Kidney capillary endothelial cell (primary cell): ENCODE measurements at regions not wholly inside any gene's neighbourhood (a gene's known extent, or its start where the extent isn't known, plus 50 kb on each side); places are given as distances from the start of the nearest gene placed in this dataset.
"Not testable (repeated sequence)": the region's sequence is repeated elsewhere in the genome, so short reads cannot be mapped to it uniquely, and the experiment has no call there.

Source experiments
- DNase-seq: peaks from one replicate; pipeline ENCODE4 v3.0.0-alpha.2; 2018; ENCODE audit warnings: low spot score

DNA sequence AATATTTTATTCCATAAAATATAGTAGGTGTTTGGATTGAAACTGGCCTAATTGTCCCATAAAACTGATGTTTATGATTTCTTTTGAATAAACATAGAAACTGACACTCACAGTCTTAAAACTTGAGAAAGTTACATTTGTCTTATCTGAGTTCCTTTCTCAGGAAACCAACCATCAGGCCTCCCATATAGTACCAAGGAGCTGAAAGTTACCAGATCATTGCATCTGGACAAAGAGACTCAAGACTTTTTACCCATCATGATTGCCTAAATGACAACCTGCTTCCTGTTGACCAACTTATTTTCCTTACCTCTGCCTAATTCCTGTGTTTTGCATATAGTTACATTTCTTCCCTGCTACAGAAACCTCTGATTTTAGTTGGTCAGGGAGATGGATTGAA is 137.0 kb upstream of the XPO1 start:
- DNase-seq = no peak

DNA sequence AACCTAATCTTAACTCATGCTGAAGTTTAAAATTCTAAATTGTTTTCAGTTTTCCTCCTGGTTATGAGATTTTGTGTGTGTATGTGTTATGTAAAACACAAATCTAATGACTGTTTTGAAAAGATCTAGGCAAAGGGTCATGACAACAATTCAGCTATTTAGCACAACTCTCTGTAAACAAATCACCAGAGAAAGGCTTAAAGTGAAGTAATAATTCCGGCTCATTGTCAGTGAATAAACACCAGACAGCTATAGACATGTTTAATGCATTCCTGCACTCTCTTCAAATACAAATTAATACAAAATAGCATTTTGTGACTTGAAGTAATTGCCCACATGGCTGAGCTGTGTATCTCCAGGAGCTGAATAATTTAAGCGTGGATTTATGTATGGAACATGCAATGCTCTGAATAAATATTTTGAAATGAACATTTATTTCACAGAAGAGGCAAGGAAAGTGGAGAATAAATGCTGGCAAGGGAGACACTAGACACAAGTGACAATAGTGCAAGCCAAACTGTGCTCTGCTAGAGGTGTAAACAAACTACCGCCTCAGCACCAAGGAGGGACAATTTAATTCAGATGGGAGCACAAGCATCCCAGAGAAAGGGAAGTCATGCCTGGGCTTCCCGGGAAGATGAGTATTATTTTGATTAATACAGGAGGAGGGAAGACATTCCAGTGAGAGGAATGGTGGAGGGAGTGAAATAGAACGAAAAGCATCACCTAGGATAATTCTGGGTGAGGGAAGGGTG is 133.6 kb upstream of the XPO1 start:
- DNase-seq = no peak

GRCh38 chr2:61670591-61671501 is 132.7 kb upstream of the XPO1 start:
- peak; percentile 15 for DNase-seq

- DNase-seq = no peak
Measured at GRCh38 chr2:61664190-61664589, 126.0 kb upstream of the XPO1 start.

DNA sequence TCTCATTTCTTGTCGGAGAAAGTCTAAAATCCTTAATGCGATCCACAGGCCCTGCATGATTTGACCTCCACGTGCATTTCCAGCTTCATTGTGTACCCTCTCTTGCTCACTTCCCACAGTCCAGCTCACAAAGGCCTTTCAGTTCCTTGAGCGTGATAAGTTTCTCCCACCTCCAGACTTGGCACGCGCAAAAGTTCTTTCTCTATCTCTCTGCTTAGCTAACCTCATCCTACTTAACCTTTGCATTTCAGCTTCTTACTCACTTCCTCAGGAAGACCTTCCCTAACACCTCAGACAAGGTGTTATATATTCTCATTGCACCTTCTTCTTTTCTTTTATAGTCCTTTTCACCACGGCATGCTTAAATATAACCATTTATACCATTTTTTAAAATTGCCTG is 124.8 kb upstream of the XPO1 start:
- DNase-seq = no peak

DNA sequence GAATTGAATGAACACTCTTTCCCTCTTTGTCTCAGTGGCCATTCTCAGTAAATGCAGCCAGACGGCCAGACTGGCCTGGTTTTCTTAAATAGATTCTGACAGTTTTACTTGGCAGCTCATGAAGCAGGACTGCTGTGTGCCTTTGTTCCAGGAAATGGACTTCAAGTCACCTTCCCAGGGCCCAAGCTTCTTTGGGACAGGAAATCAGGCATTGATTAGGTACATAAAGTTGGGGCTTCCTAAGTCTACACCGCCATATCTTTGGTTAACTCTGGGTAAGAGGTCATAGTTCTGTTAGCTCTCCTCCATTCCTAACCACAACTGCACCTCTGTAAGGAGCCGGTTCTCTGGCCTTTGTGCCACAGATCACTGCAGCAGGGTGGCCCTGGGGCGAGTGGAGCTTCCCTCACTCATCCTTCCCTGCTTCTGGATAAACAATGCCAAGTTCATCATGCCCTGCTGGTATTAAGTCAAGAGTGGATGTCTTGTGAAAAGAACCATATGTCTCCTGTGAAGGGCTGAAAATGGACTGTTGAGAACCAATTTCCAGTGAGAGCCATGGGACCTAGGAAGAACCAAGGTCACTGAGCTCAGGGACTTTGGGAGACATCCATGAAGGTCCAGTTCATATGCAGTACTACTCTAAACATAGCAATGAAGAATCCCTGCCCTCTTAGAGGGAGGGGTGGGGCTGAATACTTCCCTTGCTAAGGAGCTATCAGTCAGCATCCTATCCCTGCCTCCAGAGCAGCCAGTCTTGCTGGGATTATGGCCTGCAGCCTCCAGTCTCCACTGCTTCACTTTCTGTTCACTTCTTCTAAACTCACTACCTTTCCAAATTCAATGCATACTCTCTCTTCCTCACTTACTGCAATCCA is 122.6 kb upstream of the XPO1 start:
- no peak for DNase-seq

DNA sequence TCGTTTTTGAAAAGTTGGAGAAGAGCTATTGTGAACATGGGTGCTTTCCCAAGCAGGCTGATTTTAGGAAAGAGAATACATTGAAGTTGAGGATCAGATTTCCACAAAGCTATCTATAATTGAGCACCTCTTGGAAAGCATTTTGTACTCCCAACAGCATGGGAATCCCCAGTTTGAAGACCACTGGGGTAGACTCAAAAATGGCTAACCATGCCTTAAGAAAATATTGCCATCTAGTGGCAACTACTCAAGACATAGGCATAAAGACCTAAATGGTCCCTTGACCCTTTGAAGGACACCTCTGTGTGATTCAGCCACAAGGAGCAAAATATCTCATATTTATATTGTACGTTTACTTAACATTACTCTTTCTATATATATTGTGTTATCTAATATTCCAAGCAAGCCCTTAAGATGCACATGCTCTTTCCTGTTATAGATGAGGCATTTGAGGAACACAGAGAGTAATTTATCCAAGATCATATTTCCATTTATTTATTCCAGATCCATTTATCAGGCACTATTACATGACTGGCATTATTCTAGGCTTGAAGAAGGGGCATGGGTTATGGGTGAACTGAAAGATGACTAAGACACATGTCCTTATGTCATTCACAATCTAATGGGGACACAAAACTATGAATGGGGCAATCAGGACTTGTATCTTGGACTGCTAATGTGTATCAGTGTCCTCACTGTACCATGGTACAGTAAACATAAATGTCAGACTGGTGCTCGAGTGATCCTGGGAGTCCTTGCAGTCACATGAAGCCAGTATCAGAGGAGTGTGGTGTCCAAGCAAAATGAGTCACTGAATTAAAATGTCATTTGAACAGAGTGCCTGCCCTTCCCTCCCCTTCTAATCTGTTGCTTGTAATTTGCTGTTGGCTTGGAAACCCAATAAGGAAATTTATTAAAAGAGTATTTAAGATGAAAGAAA is 121.0 kb upstream of the XPO1 start:
- DNase-seq = peak; percentile 46

DNA sequence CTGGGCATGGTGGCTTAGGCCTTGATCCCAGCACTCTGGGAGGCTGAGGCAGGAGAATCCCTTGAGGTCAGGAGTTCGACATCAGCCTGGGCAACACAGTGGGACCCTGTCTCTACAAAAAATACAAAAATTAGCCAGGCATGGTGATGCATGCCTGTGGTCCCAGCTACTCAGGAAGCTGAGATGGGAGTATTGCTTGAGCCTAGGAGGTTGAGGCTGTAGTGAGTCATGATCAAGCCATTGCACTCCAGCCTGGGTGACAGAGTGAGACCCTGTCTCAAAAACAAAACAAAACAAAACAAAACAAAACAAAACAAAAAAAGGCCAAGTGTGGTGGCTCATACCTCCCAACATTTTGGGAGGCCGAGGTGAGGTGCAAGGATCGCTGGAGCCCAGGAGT is 111.8 kb upstream of the XPO1 start:
- DNase-seq = not testable (repeated sequence)

GRCh38 chr2:61649021-61649420 is 110.9 kb upstream of the XPO1 start:
- no peak for DNase-seq

DNA sequence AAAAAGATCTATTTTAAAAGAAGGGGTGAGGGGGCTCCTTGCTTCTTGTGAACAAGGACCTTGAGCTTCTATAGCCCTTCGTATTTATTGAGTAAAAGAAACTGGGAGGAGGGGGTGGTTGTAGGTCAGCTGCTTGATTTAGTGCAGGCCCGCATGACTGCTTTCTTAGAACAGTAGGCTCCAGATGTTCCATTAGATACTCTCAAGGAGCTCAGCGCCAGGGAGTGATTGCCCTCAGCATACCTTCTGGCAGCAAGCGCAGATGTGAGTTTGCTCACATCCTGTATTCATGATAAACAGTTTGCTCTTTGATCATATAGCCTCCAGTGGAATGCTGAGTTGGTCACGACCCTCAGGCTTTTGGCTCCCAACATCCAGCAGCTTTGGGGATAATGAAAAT is 108.9 kb upstream of the XPO1 start:
- DNase-seq = no peak

GRCh38 chr2:61645911-61646310 is 107.8 kb upstream of the XPO1 start:
- DNase-seq = no peak

DNA sequence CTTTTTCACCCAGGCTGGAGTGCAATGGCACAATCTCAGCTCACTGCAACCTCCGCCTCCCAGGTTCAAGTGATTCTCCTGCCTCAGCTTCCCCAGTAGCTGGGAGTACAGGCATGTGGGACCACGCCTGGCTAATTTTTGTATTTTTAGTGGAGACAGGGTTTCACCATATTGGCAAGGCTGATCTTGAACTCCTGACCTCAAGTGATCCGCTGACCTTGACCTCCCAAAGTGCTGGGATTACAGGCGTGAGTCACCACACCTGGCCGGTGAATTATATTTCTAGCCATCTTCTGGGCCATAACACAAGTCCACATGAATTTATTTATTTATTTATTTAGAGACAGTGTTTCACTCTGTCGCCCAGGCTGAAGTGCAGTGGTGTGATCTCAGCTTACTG is 105.0 kb upstream of the XPO1 start:
- DNase-seq = not testable (repeated sequence)

- DNase-seq = no peak
Measured at GRCh38 chr2:61640406-61640805, 102.2 kb upstream of the XPO1 start.

DNA sequence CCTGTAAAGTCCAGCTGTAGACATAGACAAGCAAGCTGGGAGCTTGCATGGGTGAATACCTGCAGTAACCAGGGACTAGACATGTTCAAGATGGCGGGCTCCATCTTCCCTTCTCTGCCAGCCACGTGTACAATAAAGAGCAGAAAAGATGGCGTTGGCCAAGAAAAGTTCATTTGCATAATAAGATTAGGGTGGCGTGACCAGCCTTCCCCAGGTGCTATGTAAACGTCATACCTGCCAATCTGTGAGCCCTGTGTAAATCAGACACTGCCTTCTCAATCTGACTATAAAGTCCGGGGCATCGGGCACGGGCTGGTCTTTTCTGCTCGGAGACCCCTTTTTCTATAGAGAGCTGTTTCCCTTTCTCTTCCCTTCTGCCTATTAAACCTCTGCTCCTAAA is 101.6 kb upstream of the XPO1 start:
- no peak for DNase-seq

GRCh38 chr2:61636686-61637085 is 98.5 kb upstream of the XPO1 start:
- no peak for DNase-seq

GRCh38 chr2:61634512-61634911 is 96.4 kb upstream of the XPO1 start:
- DNase-seq = no peak

DNA sequence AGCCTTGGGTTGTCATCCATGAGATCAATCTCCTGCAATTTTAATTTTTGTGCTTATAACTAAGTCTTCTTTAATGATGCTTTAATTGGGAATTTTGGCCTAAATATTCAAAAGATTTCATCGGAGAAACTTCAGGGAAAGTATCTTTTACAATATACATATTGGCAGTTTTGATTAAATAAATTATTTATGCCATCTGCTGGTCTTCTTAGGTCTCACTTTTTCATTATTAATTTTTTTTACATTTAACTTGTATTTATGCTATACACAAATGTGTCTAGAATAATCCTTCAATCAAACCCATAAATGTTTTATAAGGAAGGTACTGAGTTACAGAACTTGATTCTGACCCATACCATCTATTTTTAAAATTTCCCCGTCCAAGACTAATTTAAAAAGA is 95.1 kb upstream of the XPO1 start:
- no peak for DNase-seq

GRCh38 chr2:61632276-61633169 is 94.4 kb upstream of the XPO1 start:
- DNase-seq = no peak

GRCh38 chr2:61631321-61631720 is 93.2 kb upstream of the XPO1 start:
- no peak for DNase-seq

DNA sequence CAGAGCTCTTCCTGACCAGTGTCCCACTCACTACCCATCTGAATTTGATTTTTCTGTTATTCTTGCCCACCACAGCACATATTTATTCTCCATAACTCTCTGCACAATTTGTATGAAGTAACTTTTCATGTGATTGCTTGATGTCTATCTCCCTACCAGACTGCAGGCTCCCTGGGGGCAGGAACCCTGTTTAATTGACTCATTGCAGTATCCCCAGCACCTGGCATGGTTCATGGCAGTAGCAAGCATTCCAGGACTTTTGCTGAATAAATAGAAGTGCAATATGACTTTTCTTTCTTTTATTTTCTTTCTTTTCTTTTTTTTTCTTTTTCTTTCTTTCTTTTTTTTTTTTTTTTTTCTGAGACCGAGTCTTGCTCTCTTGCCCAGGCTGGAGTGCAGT is 88.7 kb upstream of the XPO1 start:
- DNase-seq = no peak
